GM12864 (cell line): ENCODE measurements at regions not wholly inside any gene's neighbourhood (a gene's known extent, or its start where the extent isn't known, plus 50 kb on each side); places are given as distances from the start of the nearest gene placed in this dataset.

ENCODE experiments used
- DNase-seq: peaks from one replicate; pipeline ENCODE4 v3.0.0-alpha.2; 2011; ENCODE audit warnings: low read depth
- H3K4me3 ChIP-seq: 2 replicates; pipeline ENCODE4 v1.5.1; 2011; ENCODE audit warnings: mild to moderate bottlenecking, low read depth, low read length, control low read depth
- TF ChIP-seq, protein P1 (sequence below): IDR thresholded peaks from 2 replicates; pipeline ENCODE4 v1.5.1; 2011; ENCODE audit warnings: low read depth, mild to moderate bottlenecking, moderate library complexity, low read length, control low read depth, inconsistent platforms; ENCODE audit errors: missing control alignments

DNA sequence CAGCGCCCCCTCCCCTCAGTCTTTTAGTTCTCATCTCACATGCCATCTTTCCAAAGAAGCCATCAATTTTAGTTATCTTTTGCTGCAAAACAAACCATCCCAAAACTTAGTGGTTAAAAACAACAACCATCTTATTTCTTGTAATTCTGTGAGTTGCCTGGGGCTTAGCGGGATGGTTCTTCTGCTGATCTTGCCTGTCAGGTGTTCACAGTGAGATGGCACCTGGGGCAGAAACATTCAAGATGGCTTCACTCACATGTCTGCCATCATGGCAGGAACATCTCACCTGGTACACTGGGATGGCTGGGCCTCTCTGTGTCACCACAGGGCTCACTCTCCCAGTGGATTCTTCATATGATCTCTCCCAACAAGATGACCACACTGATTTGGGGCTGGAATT lies 67.6 kb upstream of the KCNK12 start:
- TF ChIP-seq, protein P1, sequence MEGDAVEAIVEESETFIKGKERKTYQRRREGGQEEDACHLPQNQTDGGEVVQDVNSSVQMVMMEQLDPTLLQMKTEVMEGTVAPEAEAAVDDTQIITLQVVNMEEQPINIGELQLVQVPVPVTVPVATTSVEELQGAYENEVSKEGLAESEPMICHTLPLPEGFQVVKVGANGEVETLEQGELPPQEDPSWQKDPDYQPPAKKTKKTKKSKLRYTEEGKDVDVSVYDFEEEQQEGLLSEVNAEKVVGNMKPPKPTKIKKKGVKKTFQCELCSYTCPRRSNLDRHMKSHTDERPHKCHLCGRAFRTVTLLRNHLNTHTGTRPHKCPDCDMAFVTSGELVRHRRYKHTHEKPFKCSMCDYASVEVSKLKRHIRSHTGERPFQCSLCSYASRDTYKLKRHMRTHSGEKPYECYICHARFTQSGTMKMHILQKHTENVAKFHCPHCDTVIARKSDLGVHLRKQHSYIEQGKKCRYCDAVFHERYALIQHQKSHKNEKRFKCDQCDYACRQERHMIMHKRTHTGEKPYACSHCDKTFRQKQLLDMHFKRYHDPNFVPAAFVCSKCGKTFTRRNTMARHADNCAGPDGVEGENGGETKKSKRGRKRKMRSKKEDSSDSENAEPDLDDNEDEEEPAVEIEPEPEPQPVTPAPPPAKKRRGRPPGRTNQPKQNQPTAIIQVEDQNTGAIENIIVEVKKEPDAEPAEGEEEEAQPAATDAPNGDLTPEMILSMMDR: no peak

DNA sequence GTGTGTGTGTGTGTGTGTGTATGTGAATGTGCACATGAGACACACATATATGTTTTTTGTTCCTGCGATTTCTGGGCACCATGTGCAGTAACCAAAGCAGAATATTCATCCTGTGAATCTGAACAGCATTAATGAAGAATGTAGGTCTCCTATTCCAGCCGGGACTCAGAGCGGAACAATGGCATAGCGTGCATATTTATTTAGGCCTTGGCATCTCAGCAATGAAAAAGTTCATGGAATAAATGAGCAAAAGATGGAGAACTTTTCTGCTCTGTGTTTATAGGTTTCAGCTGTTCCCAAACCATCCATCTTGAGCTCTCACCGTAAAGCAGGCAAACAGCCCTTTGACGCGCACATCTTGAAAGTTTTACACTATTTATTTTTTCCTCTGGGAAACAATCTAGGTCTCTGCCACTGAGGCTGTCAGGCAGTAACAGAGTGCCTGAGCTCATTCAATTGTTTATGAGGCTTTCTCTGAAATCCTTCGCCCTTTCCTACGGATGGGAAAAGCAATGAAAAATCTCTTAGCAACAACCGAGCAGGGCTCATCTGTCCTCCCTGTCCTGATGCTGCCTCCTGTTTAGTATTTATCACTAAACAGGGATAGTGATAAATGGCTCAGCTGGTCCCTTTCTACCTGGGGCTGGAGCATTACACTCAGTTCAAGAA lies 65.9 kb upstream of the KCNK12 start:
- TF ChIP-seq, protein P1: no peak

More for the DNA sequence above, 67.6 kb upstream of the KCNK12 start:
- DNase-seq: no peak
- H3K4me3 ChIP-seq: no peak overlapping the region

GRCh38 chr2:47636176-47636575 lies 65.4 kb upstream of the KCNK12 start:
- TF ChIP-seq, protein P1: no peak
- DNase-seq: no peak
- H3K4me3 ChIP-seq: no peak overlapping the region

More for the DNA sequence above, 65.9 kb upstream of the KCNK12 start:
- H3K4me3 ChIP-seq: no peak overlapping the region
- no peak for DNase-seq

GRCh38 chr2:47632754-47633153 lies 62.0 kb upstream of the KCNK12 start:
- TF ChIP-seq, protein P1: no peak
- no peak for DNase-seq

GRCh38 chr2:47631792-47632398 lies 61.1 kb upstream of the KCNK12 start:
- DNase-seq: no peak
- no peak overlapping the region for H3K4me3 ChIP-seq
- TF ChIP-seq, protein P1: no peak

More at GRCh38 chr2:47632754-47633153, 62.0 kb upstream of the KCNK12 start:
- no peak overlapping the region for H3K4me3 ChIP-seq

GRCh38 chr2:47631306-47631705 lies 60.5 kb upstream of the KCNK12 start:
- H3K4me3 ChIP-seq: no peak overlapping the region
- TF ChIP-seq, protein P1: no peak
- DNase-seq: no peak
